Endodermal cell (in vitro differentiated cells): ENCODE measurements at regions not wholly inside any gene's neighbourhood (a gene's known extent, or its start where the extent isn't known, plus 50 kb on each side); places are given as distances from the start of the nearest gene placed in this dataset.

ENCODE experiments used
- DNase-seq: peaks from one replicate; pipeline ENCODE4 v3.0.0-alpha.2; 2017
- H3K27ac ChIP-seq: 2 replicates; pipeline ENCODE4 v1.5.1; 2013; ENCODE audit warnings: mild to moderate bottlenecking, low read depth, low read length, moderate library complexity
- H3K27me3 ChIP-seq: 2 replicates; pipeline ENCODE4 v1.6.1; 2013; ENCODE audit warnings: mild to moderate bottlenecking, low read length, moderate library complexity; ENCODE audit not compliant: insufficient read depth, control insufficient read depth, poor library complexity, severe bottlenecking
- H3K36me3 ChIP-seq: 2 replicates; pipeline ENCODE4 v1.7.0; 2013; ENCODE audit warnings: mild to moderate bottlenecking, low read length, moderate library complexity; ENCODE audit not compliant: control insufficient read depth, insufficient read depth
- H3K4me1 ChIP-seq: one replicate; pipeline ENCODE4 v1.7.0; 2013; ENCODE audit warnings: low read length; ENCODE audit not compliant: control insufficient read depth, insufficient read depth
- H3K4me3 ChIP-seq: 2 replicates; pipeline ENCODE4 v1.5.1; 2013; ENCODE audit warnings: mild to moderate bottlenecking, low read length, moderate library complexity
- H3K9ac ChIP-seq: 2 replicates; pipeline ENCODE4 v1.6.1; 2013; ENCODE audit warnings: mild to moderate bottlenecking, low read length, moderate library complexity; ENCODE audit not compliant: poor library complexity, severe bottlenecking; ENCODE audit errors: extremely low read depth
- H3K9me3 ChIP-seq: 2 replicates; pipeline ENCODE4 v1.6.1; 2013; ENCODE audit warnings: mild to moderate bottlenecking, low read length, moderate library complexity; ENCODE audit not compliant: control insufficient read depth
- H3K27ac Mint-ChIP-seq: 2 replicates; pipeline ENCODE4 v1.8.0; 2020; ENCODE audit warnings: mixed read lengths
- H3K27me3 Mint-ChIP-seq: 2 replicates; pipeline ENCODE4 v1.8.0; 2021; ENCODE audit warnings: mild to moderate bottlenecking, mixed read lengths; ENCODE audit not compliant: insufficient read depth
- H3K36me3 Mint-ChIP-seq: 2 replicates; pipeline ENCODE4 v1.8.0; 2020; ENCODE audit warnings: low read depth, mixed read lengths
- H3K4me1 Mint-ChIP-seq: 2 replicates; pipeline ENCODE4 v1.8.0; 2020; ENCODE audit warnings: mixed read lengths
- H3K4me3 Mint-ChIP-seq: 2 replicates; pipeline ENCODE4 v1.8.0; 2020; ENCODE audit warnings: mild to moderate bottlenecking, moderate library complexity, mixed read lengths
- H3K9me3 Mint-ChIP-seq: 2 replicates; pipeline ENCODE4 v1.8.0; 2020; ENCODE audit warnings: mild to moderate bottlenecking, mixed read lengths
- WGBS, 2 experiments: methylation state at CpG; one replicate each; pipeline versions ENCODE4 v1.1.5 to v1.1.7; 2013; ENCODE audit warnings: missing lambda C conversion rate in 2 of 2, mixed read lengths in 1 of 2; ENCODE audit not compliant: insufficient coverage in 1 of 2, insufficient read length in 1 of 2; 5-methylcytosine and 5-hydroxymethylcytosine counted together
- TF ChIP-seq, protein P1 (sequence below): fragments of 200-600 bp; sonication (generic); conservative IDR thresholded peaks from 2 replicates; pipeline ENCODE4 v1.5.0; 2021; ENCODE audit warnings: antibody characterized with exemption, mild to moderate bottlenecking

DNA sequence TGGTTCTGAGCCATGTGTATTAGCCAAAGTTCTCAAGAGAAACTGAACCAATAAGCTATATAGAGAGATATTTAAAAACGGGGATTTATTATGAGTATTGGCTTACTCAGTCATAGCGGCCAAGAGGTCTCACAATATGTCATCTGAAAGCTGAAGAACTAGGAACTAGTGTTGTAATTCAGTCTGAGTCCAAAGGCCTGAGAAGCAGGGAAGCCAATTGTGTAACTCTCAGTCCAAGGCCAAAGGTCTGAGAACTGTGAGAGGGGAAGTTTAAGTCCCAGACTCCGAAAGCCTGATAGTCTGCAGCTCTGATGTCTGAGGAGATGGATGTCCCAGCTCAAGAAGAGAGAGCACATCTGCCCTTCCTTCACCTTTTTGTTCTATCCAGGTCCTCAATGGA, 344.8 kb upstream of the USP15 start:
- Histone ChIP-seq H3K36me3 (no peaks in the 10 kb centered on the region), H3K27ac (no peak overlapping the region), H3K9ac (no peak overlapping the region), H3K4me3 (no peak overlapping the region), H3K9me3 (no peaks in the 10 kb centered on the region), H3K27me3 (no peaks in the 10 kb centered on the region), H3K4me1 (no peaks in the 10 kb centered on the region)
- no peaks in the 10 kb centered on the region for H3K4me1 Mint-ChIP-seq
- no peaks in the 10 kb centered on the region for H3K36me3 Mint-ChIP-seq
- TF ChIP-seq, protein P1, sequence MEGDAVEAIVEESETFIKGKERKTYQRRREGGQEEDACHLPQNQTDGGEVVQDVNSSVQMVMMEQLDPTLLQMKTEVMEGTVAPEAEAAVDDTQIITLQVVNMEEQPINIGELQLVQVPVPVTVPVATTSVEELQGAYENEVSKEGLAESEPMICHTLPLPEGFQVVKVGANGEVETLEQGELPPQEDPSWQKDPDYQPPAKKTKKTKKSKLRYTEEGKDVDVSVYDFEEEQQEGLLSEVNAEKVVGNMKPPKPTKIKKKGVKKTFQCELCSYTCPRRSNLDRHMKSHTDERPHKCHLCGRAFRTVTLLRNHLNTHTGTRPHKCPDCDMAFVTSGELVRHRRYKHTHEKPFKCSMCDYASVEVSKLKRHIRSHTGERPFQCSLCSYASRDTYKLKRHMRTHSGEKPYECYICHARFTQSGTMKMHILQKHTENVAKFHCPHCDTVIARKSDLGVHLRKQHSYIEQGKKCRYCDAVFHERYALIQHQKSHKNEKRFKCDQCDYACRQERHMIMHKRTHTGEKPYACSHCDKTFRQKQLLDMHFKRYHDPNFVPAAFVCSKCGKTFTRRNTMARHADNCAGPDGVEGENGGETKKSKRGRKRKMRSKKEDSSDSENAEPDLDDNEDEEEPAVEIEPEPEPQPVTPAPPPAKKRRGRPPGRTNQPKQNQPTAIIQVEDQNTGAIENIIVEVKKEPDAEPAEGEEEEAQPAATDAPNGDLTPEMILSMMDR, result no peak
- DNase-seq, result no peak
- H3K4me3 Mint-ChIP-seq, result no peak overlapping the region
- WGBS, 2 experiments, result 95 to 100% methylated on average over 1 to 3 of the region's 3 CpGs
- no peak overlapping the region for H3K27ac Mint-ChIP-seq
- H3K27me3 Mint-ChIP-seq, result no peaks in the 10 kb centered on the region
- H3K9me3 Mint-ChIP-seq, result no peaks in the 10 kb centered on the region

DNA sequence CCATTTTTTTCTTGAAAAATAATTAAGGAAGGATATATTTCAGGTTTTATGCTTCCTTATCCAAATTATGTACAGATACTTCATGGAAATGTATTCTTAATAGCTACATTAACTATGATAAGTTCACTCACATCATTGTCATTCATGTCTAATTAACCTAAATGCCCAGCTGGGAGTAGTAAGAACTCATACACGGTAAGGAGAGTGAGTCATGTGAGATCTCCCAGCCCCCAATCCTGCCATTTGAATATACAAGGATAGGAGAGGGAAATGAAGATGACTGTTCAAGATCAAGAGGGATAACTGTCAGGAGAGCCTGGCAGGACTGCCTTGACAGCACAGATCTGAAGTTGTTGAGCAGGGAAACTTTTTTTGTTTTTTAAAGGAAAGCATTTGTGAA, 343.4 kb upstream of the USP15 start:
- no peak overlapping the region for H3K27ac ChIP-seq
- no peak for DNase-seq
- WGBS, 2 experiments, result 8% methylated on average over 1 of the region's 1 CpG; no CpG with 5 or more reads in 1 of the 2 experiments
- H3K27ac Mint-ChIP-seq, result no peak overlapping the region
- TF ChIP-seq, protein P1, result no peak
- H3K36me3 ChIP-seq, result no peaks in the 10 kb centered on the region
- no peaks in the 10 kb centered on the region for H3K4me1 Mint-ChIP-seq
- H3K36me3 Mint-ChIP-seq, result no peaks in the 10 kb centered on the region
- no peaks in the 10 kb centered on the region for H3K9me3 Mint-ChIP-seq
- no peak overlapping the region for H3K4me3 Mint-ChIP-seq
- H3K4me3 ChIP-seq, result no peak overlapping the region
- no peaks in the 10 kb centered on the region for H3K4me1 ChIP-seq
- no peaks in the 10 kb centered on the region for H3K9me3 ChIP-seq
- H3K27me3 Mint-ChIP-seq, result no peaks in the 10 kb centered on the region
- no peaks in the 10 kb centered on the region for H3K27me3 ChIP-seq
- no peak overlapping the region for H3K9ac ChIP-seq

DNA sequence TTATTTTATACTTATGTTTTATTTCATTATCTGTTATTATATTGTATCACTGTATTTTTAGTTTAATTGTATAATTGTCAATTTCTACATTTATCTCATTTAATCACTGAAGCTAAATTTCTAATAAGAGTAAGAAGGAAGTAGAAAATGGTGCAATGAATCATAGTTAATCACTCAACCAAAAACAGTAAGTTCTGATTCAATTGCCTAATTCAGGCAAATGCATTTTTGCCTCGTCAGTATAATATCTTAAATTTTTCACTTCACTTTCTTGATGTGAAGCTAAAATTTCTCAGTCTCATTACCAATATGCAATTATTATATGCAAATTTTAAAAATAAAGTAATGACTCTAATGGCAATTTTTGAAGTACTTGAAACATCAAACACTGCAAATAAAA, 340.5 kb upstream of the USP15 start:
- Mint-ChIP-seq H3K4me1 (no peaks in the 10 kb centered on the region), H3K27me3 (no peaks in the 10 kb centered on the region), H3K27ac (no peak overlapping the region), H3K4me3 (no peak overlapping the region), H3K36me3 (no peaks in the 10 kb centered on the region), H3K9me3 (no peaks in the 10 kb centered on the region)
- H3K27me3 ChIP-seq, result no peaks in the 10 kb centered on the region
- H3K9me3 ChIP-seq, result no peaks in the 10 kb centered on the region
- no peak overlapping the region for H3K27ac ChIP-seq
- no peak overlapping the region for H3K4me3 ChIP-seq
- TF ChIP-seq, protein P1, result no peak
- no peaks in the 10 kb centered on the region for H3K36me3 ChIP-seq
- 89% methylated on average over 1 of the region's 1 CpG; no CpG with 5 or more reads in 1 of the 2 experiments for WGBS, 2 experiments
- no peak overlapping the region for H3K9ac ChIP-seq
- DNase-seq, result no peak
- H3K4me1 ChIP-seq, result no peaks in the 10 kb centered on the region
